H1 (cell line): ENCODE measurements at regions not wholly inside any gene's neighbourhood (a gene's known extent, or its start where the extent isn't known, plus 50 kb on each side); places are given as distances from the start of the nearest gene placed in this dataset.

Experiments used
- CHD7 ChIP-seq: fragments of 300-600 bp; sonication (generic); IDR thresholded peaks from 2 replicates; pipeline ENCODE4 v1.7.1; 2012; ENCODE audit warnings: low read length, moderate library complexity, mild to moderate bottlenecking, inconsistent platforms; ENCODE audit not compliant: insufficient replicate concordance

GRCh38 chr1:177346790-177347359 is 176.1 kb downstream of the BRINP2 start (continued):
- no peak for TF ChIP-seq CHD7
